HG03066 (cell line): ENCODE measurements at regions not wholly inside any gene's neighbourhood (a gene's known extent, or its start where the extent isn't known, plus 50 kb on each side); places are given as distances from the start of the nearest gene placed in this dataset.

Experiments
- ATAC-seq: cut with Tn5 transposase; IDR thresholded peaks from one replicate; pipeline ENCODE4 v1.9.1; 2021; ENCODE audit warnings: low read depth; ENCODE audit not compliant: unreplicated experiment

GRCh38 chr10:83917537-83918506, 221.5 kb upstream of the GHITM start:
- ATAC-seq: peak; percentile 94

DNA sequence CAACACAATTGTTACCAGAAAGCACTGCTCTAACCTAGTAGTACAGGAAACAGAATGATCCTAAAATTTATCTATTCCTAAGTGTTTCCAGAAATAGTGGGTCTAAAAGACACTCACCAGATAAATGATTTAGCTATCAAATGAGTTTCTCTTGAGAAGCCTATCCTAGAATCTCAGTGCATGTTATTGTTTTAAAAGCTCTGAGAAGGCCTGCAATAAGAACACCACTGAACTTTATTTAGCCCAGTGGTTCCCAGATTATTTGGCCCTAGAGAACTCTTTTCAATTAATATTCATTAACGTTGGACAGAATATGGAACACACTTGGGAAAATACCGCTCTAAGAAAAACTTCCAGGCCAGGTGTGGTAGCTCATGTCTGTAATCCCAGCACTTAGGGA, 220.1 kb upstream of the GHITM start:
- ATAC-seq: no peak

GRCh38 chr10:83921984-83922860, 217.1 kb upstream of the GHITM start:
- ATAC-seq: no peak

DNA sequence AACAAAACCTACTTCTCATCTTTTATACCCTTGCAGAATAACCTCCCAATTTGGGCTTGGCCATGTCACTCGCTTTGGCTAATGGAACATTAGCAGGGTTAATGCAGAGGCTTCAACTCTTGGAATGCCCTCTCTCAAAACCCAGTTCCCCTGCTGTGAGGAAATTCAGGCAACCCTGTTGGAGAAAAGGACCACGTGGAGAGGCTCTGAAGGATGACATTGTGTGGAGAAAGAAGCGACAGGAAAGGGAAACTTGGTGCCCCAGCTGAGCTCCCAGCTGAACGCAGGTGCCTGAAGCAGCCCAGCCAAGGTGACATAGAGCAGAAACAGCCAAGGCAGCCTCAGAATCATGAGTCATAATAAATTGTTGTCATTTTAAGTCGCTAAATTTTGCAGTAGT, 214.2 kb upstream of the GHITM start:
- ATAC-seq: no peak

- ATAC-seq: no peak
These were observed 212.7 kb upstream of the GHITM start for GRCh38 chr10:83926606-83927005.

- no peak for ATAC-seq
These were observed 212.1 kb upstream of the GHITM start for GRCh38 chr10:83927166-83927565.

- ATAC-seq: no peak
These were observed 209.9 kb upstream of the GHITM start for GRCh38 chr10:83929399-83929798.

GRCh38 chr10:83931669-83932068, 207.6 kb upstream of the GHITM start:
- ATAC-seq: no peak

DNA sequence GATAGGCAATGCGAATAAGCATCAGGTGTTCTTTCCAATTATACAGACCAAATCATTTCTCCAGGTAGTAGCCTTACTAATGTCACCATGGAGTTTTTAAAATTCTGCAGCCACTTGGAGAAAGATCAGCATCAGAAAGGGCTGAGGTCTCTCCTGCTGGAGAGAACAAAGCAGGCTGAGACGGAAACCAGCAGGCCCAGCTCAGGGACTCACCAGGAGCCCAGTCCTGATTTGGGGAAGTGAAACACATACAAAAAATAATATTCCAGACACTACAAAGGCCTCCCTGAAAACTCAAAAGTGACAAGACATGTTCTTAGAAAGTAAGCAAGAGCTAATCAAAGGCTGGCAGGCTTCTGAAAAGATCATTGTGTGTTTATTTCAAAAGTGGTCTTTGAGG, 207.1 kb upstream of the GHITM start:
- ATAC-seq: no peak

- ATAC-seq: no peak
These were observed 205.2 kb upstream of the GHITM start for GRCh38 chr10:83934062-83934461.

DNA sequence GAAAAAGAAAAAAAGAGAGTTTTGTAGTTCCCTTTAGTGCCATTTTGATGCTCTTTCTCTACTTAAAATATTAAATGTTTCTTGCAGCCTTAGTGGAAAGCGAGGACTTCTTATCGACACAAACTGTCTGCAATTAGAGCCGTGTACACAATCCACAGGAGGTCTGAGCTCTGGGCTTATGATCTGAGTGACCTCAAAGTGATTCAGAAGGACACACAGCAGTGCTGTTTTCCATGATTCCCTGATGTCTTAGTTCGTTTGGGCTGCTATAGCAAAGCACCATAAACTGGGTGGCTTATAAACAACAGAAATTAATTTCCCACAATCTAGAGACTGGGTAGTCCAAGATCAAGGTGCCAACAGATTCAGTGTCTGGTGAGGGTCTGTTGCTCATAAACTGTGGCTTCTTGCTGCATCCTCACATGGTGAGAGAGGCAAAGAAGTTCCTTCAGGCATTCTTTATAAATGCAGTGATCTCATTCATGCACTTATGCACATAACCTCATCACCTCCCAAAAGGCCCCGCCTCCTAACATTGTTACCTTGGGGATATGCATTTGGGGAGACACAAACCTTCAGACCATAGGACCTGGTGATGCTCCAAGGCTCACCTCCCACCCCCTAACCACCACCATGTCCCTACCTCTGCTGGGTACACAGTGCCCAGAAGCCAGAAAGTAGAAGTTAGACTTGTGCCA, 204.5 kb upstream of the GHITM start:
- no peak for ATAC-seq

DNA sequence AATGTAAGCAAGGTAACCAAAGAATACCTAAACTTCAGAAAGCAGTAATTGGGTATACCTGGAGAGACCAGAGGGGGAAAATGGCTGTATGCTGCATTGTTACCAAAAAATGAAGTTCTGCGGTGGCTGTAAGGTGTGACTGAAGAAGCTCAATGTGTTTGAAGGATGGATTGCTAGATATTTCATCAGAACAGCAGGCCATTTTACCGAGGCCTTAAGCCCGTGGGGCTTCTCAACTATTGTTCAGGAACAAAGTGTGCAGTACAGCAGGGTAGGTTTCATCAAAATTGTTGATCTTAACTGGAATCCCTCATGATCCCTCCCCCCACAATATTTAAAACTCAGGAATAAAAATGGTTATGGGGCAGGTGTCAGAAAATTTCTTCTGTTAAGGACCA, 204.0 kb upstream of the GHITM start:
- ATAC-seq: no peak

DNA sequence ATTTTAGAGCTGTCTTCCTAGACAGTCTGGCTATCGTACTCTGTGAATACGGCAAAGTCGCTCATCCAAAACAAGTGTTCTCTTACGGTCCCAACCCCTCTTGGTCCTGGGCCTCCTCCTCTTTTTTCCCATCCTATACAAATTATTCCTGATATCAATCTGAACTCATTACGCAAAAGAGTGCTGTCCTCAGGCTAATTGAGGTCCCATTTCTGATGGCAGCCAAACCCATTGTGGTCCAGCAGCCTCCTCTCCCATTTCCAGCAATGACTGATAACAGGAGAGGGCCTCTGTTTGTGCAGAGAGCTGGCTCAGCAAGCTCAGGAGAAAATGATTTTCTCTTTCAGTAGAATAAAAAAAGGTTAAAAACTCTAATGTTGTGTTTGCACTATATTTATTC, 203.4 kb upstream of the GHITM start:
- no peak for ATAC-seq

DNA sequence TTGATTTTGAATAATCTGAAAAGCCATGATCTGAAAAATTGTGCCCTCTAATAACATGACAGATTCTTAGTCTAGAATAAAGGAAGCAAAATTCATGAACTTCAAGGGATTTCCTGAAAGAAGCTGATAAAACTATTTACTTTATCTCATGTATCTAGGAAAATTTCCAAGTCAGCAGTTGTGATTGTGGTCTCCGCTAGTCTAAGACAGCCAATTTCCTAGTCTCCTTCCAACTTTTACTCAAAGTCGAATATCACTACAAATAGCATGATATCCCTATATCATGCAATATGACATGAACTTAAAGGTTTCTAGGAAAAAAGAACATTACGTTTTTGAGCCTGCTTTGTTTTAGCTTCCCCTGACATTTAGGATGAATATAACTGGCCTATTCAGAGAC, 202.1 kb upstream of the GHITM start:
- no peak for ATAC-seq

- ATAC-seq: no peak
These were observed 201.5 kb upstream of the GHITM start for GRCh38 chr10:83937826-83938225.

DNA sequence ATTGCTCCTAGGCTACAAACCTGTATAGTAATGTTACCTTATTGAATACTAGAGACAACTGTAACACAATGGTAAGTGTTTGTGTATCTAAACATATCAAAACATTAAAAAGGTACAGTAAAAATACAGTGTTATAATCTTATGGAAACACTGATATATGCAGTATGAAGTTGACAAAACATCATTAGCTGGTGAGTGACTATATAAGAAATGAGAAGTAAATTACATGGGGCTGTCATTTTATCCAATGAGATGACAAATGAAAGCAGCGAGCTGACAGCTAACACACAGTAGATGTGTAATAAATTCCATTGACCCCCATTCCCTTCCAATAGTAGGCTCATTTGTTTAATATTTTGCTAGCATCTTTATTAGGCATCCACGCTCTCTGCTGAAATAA, 198.1 kb upstream of the GHITM start:
- no peak for ATAC-seq

DNA sequence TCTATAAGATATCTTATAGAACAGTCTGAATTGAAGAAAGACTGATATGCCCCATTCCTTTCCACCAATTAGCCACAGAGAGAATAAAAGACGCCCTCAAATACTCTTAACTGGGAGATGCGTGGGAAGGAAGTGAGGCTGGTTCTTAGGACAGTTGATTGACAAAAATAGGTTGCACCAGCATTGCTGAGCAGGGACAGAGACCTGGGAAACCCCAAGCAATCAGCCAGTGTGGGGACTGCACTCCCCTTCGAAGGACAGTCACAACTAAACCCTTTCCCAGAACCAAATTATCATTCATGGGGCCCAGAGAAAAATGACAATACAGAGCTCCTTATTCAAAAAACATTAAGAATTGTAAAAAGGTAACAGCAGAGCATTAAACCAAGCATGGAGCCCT, 196.9 kb upstream of the GHITM start:
- no peak for ATAC-seq

DNA sequence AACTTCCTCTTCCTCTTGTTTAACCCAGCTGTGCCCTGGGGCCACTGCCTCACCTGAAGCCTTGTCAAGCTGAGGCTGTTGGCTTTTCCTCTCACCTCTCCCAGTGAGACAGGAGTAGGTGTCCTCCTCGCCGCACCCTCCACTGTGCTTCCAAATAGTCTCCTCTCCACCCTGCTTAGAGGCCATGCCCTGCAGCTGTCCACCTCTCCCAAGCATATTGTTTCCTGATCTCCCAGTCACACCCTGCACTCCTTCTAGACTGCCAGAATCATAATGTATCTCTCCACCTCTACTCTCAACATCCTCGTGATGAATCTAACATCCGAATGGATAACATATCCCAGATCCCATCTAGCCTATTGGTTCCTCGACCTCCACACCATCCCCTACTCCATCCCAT, 196.3 kb upstream of the GHITM start:
- ATAC-seq: no peak

DNA sequence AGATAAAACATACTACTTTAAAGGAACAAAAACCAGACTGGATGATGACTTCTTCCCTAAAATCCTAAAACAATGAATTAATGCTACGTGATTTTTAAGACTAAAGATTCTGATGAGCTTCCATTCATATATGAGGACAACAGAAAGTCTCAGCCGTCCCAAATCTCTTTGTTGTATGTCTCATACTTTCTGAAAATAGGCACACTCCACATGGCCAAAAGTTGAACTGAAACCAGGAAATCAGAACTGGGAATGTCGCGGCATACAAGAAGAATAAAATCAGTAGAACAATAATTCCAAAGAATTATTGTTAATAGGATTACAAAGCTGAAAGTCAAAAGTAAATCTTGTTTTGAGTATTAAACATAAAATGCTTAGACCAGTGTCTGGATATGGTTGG, 195.4 kb upstream of the GHITM start:
- ATAC-seq: no peak

DNA sequence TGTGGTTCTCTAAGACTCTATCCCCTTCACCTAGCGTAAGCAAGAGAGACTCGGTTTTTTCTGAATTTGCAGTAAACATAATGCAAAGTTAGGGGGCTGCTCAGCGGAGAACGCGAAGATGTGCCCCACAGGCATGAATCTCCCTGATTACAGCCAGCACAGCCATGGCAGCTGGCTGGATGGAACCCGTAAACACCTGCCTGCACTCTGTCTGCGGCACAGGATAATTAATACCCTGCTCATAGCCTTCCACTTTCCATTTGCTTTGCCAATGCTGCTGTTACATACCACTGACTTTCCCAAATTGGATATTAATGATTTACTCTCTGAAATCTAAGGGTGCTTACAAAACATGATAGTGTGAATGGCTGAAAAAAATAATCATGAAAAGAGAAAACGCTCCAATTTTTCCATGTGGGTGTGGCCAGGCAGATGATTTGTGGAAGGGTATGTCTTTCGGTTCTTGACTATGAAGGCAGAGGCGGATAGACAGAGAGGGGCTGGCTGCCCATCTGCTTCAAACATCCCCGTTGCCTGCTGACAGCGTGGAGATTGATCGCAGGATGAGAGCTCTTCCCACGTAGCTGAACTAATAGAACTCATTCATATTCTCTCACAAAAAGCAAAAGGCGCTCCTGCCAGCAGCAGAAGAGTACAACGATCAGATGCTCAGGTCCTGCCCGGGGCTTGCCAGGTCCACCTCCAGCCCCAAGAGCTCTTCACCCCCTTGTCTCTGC, 193.2 kb upstream of the GHITM start:
- no peak for ATAC-seq
